ENCODE measurements at regions not wholly inside any gene's neighbourhood (a gene's known extent, or its start where the extent isn't known, plus 50 kb on each side); places are given as distances from the start of the nearest gene placed in this dataset.
A peak's percentile ranks its signal among the peaks of the same experiment; 100 is the strongest.

GRCh38 chr18:11553098-11553940 is 56.1 kb upstream of the SLC35G4 start:
- peak; percentile 42 for DNase-seq (ENCODE audit: low spot score)

- no peak for DNase-seq (ENCODE audit: low spot score)
These were observed 60.4 kb upstream of the SLC35G4 start for GRCh38 chr18:11548916-11549551.

GRCh38 chr18:11548396-11548795 is 61.0 kb upstream of the SLC35G4 start:
- no peak for DNase-seq (ENCODE audit: low spot score)

- DNase-seq (ENCODE audit: low spot score), result no peak
These were observed 65.2 kb upstream of the SLC35G4 start for GRCh38 chr18:11544060-11544633.

GRCh38 chr18:11541179-11541578 is 68.2 kb upstream of the SLC35G4 start:
- DNase-seq (ENCODE audit: low spot score), result no peak

GRCh38 chr18:11533942-11534496 is 75.4 kb upstream of the SLC35G4 start:
- DNase-seq (ENCODE audit: low spot score), result no peak

- DNase-seq (ENCODE audit: low spot score), result no peak
These were observed 75.9 kb upstream of the SLC35G4 start for GRCh38 chr18:11533513-11533890.

- no peak for DNase-seq (ENCODE audit: low spot score)
These were observed 76.5 kb upstream of the SLC35G4 start for GRCh38 chr18:11532758-11533512.

- no peak for DNase-seq (ENCODE audit: low spot score)
These were observed 80.3 kb upstream of the SLC35G4 start for GRCh38 chr18:11529081-11529480.

GRCh38 chr18:11526675-11527074 is 82.7 kb upstream of the SLC35G4 start:
- no peak for DNase-seq (ENCODE audit: low spot score)

- no peak for DNase-seq (ENCODE audit: low spot score)
These were observed 85.6 kb upstream of the SLC35G4 start for GRCh38 chr18:11523804-11524203.

GRCh38 chr18:11522992-11523391 is 86.4 kb upstream of the SLC35G4 start:
- no peak for DNase-seq (ENCODE audit: low spot score)

- DNase-seq (ENCODE audit: low spot score), result no peak
These were observed 87.5 kb upstream of the SLC35G4 start for GRCh38 chr18:11521853-11522252.

- DNase-seq (ENCODE audit: low spot score), result no peak
These were observed 88.9 kb upstream of the SLC35G4 start for GRCh38 chr18:11520536-11520935.

- DNase-seq (ENCODE audit: low spot score), result peak; percentile 2
These were observed 90.4 kb upstream of the SLC35G4 start for GRCh38 chr18:11518788-11519685.

GRCh38 chr18:11517704-11518103 is 91.7 kb upstream of the SLC35G4 start:
- no peak for DNase-seq (ENCODE audit: low spot score)

GRCh38 chr18:11516751-11517503 is 92.5 kb upstream of the SLC35G4 start:
- DNase-seq (ENCODE audit: low spot score), result no peak

- DNase-seq (ENCODE audit: low spot score), result no peak
These were observed 95.1 kb upstream of the SLC35G4 start for GRCh38 chr18:11514267-11514666.

- DNase-seq (ENCODE audit: low spot score), result no peak
These were observed 97.0 kb upstream of the SLC35G4 start for GRCh38 chr18:11512096-11513025.
